Body of pancreas (tissue), 4 donors: ENCODE measurements at regions not wholly inside any gene's neighbourhood (a gene's known extent, or its start where the extent isn't known, plus 50 kb on each side); places are given as distances from the start of the nearest gene placed in this dataset.

Experiments
- ATAC-seq: fragments of 150-250 bp; one replicate; pipeline ENCODE4 v1.9.1; 2016
- DNase-seq, 4 donors: peaks; one replicate each; pipeline ENCODE4 v3.0.0-alpha.2; 2019
- H3K27ac ChIP-seq, 4 donors: fragments of 200-600 bp; sonication (generic); 1 replicate in 3 of 4; 2 replicates in 1 of 4; pipeline versions ENCODE4 v1.5.1 to v1.6.1; 2016 to 2019; ENCODE audit warnings: mild to moderate bottlenecking in 1 of 4, mixed read lengths in 1 of 4, moderate library complexity in 1 of 4
- H3K27me3 ChIP-seq, 2 donors: fragments of 200-600 bp; sonication (generic); one replicate each; pipeline ENCODE4 v1.6.0; 2016; ENCODE audit warnings: mild to moderate bottlenecking in 1 of 2
- H3K36me3 ChIP-seq, 2 donors: fragments of 200-600 bp; sonication (generic); replicated peaks in 1 of 2; 2 replicates each; pipeline ENCODE4 v1.5.1; 2016; ENCODE audit warnings: low read depth in 2 of 2; ENCODE audit not compliant: insufficient read depth in 1 of 2
- H3K4me1 ChIP-seq: fragments of 200-600 bp; sonication (generic); one replicate; pipeline ENCODE4 v1.6.0; 2016
- H3K4me3 ChIP-seq, 2 donors: fragments of 200-600 bp; sonication (generic); 1 replicate in 1 of 2; 2 replicates in 1 of 2; pipeline ENCODE4 v1.5.1; 2016 to 2019
- H3K9me3 ChIP-seq, 3 donors: fragments of 200-600 bp; sonication (generic); 1 replicate in 2 of 3; 2 replicates in 1 of 3; pipeline ENCODE4 v1.5.1; 2016
- POLR2A ChIP-seq, 3 donors: fragments of 450-650 bp; IDR thresholded peaks; one replicate each; pipeline ENCODE4 v1.6.1; 2016; ENCODE audit warnings: antibody characterized with exemption in 3 of 3, mild to moderate bottlenecking in 2 of 3
- WGBS, 2 donors: methylation state at CpG; one replicate each; pipeline ENCODE4 v1.1.5; 2017; 5-methylcytosine and 5-hydroxymethylcytosine counted together
- intact Hi-C: fragments of 100-400 bp; cut with DNase I; formaldehyde crosslinking; loops from one replicate; pipeline ENCODE4 v1.15.1; 2023
- TF ChIP-seq, protein P1 (sequence below), 7 experiments: fragments of 450-650 bp in 4 of 7; fragments of 200-600 bp in 3 of 7; sonication (generic) in 3 of 7; IDR thresholded peaks; one replicate each; pipeline ENCODE4 v1.5.1; 2016 to 2019; ENCODE audit warnings: antibody characterized with exemption in 7 of 7

DNA sequence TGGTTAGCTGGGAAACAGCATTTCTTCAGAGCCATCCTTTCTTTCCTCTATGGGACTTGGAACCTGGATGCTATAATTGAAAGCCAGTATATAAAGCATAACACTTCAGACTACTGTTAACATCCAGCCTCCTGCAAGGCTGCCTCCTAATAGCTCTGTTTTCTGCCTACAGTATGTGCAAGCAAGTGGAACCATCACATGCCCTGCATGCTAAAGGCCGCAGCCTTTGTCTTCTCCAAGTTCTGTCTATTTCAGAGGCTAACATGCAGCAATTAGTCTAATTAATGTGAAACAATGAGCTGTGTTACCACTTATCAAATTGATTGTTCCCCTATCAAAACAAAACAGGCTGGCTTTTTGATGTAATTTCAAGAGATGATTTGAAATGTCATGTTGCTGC, 82.7 kb upstream of the ESRRG start:
- TF ChIP-seq, protein P1, sequence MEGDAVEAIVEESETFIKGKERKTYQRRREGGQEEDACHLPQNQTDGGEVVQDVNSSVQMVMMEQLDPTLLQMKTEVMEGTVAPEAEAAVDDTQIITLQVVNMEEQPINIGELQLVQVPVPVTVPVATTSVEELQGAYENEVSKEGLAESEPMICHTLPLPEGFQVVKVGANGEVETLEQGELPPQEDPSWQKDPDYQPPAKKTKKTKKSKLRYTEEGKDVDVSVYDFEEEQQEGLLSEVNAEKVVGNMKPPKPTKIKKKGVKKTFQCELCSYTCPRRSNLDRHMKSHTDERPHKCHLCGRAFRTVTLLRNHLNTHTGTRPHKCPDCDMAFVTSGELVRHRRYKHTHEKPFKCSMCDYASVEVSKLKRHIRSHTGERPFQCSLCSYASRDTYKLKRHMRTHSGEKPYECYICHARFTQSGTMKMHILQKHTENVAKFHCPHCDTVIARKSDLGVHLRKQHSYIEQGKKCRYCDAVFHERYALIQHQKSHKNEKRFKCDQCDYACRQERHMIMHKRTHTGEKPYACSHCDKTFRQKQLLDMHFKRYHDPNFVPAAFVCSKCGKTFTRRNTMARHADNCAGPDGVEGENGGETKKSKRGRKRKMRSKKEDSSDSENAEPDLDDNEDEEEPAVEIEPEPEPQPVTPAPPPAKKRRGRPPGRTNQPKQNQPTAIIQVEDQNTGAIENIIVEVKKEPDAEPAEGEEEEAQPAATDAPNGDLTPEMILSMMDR (IDR thresholded peaks at IDR 0.05) = no peak
- no peak for TF ChIP-seq POLR2A (IDR thresholded peaks at IDR 0.05)
- intact Hi-C loops = no loop called here
- H3K27me3 ChIP-seq = no peaks in the 10 kb centered on the region
- no peak overlapping the region for H3K27ac ChIP-seq
- no peaks in the 10 kb centered on the region for H3K4me1 ChIP-seq
- no peaks in the 10 kb centered on the region for H3K36me3 ChIP-seq
- H3K4me3 ChIP-seq = no peak overlapping the region
- ATAC-seq = no peak
- H3K9me3 ChIP-seq = no peaks in the 10 kb centered on the region
- DNase-seq = no peak
- 83 to 85% methylated on average over 1 of the region's 1 CpG for WGBS, 2 donors

GRCh38 chr1:216805233-216805632, 82.0 kb upstream of the ESRRG start:
- ATAC-seq (no peak), DNase-seq (no peak)
- no peaks in the 10 kb centered on the region for H3K27me3 ChIP-seq
- intact Hi-C loops = no loop called here
- H3K27ac ChIP-seq = no peak overlapping the region
- H3K9me3 ChIP-seq = no peaks in the 10 kb centered on the region
- H3K4me1 ChIP-seq = no peaks in the 10 kb centered on the region
- TF ChIP-seq, protein P1 (IDR thresholded peaks at IDR 0.05) = no peak
- TF ChIP-seq POLR2A (IDR thresholded peaks at IDR 0.05) = no peak
- WGBS, 2 donors = 67 to 69% methylated on average over 5 of the region's 5 CpGs
- no peak overlapping the region for H3K4me3 ChIP-seq
- H3K36me3 ChIP-seq = no peaks in the 10 kb centered on the region

DNA sequence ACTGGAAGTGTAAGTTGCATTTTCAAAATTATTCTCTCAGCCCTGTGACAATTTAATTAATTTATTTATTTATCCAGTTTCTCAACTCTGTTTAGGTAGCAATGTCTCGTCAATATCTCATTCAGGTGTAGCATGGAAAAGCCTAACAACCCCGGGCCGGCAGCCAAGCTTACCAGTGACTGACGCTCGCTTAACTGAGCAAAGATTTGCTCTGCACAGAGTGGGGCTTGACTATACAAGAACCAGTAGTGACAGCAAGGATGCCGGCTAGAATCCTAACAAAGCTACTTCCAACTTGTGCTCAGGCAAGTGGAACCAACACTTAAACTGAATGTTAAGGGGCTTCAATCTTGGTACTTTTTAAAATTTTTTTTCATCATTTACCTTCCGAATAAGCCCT, 80.9 kb upstream of the ESRRG start:
- DNase-seq (peak in 1 of 4 donors; percentile 23), ATAC-seq (no peak)
- Histone ChIP-seq H3K9me3 (no peaks in the 10 kb centered on the region), H3K27ac (no peak overlapping the region), H3K4me1 (no peaks in the 10 kb centered on the region), H3K4me3 (no peak overlapping the region), H3K27me3 (no peaks in the 10 kb centered on the region), H3K36me3 (no peaks in the 10 kb centered on the region)
- intact Hi-C loops = no loop called here
- TF ChIP-seq, protein P1 (IDR thresholded peaks at IDR 0.05) = no peak
- TF ChIP-seq POLR2A (IDR thresholded peaks at IDR 0.05) = no peak
- WGBS, 2 donors = 22 to 38% methylated on average over 7 of the region's 7 CpGs

DNA sequence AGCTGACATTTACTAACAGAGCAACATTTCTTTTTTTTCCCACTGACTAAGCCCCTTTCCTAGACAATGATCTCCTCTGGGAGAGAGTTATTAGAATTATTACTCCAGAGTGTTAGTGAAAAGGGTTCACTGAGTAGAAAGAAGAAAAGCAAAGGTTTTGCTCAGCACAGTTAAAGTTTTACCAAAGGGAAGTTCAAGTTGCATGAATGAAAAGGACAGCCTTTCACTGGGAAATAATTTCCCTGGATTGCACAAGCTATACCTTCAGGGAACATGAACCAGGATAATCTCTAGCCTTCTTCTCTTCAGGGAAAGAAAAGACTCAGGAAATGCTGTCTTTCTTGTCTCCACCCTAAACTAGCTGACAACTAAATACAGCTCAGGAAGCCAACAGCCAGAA, 71.4 kb upstream of the ESRRG start:
- Histone ChIP-seq H3K27me3 (no peaks in the 10 kb centered on the region), H3K4me1 (no peaks in the 10 kb centered on the region), H3K9me3 (no peaks in the 10 kb centered on the region), H3K36me3 (no peaks in the 10 kb centered on the region), H3K27ac (no peak overlapping the region), H3K4me3 (no peak overlapping the region)
- intact Hi-C loops = no loop called here
- no peak for TF ChIP-seq POLR2A (IDR thresholded peaks at IDR 0.05)
- TF ChIP-seq, protein P1 (IDR thresholded peaks at IDR 0.05) = no peak
- no peak for DNase-seq
- no peak for ATAC-seq

GRCh38 chr1:216793973-216794372, 70.7 kb upstream of the ESRRG start:
- intact Hi-C loops = no loop called here
- 75 to 93% methylated on average over 4 of the region's 4 CpGs for WGBS, 2 donors
- H3K27ac ChIP-seq = no peak overlapping the region
- H3K4me1 ChIP-seq = no peaks in the 10 kb centered on the region
- H3K27me3 ChIP-seq = no peaks in the 10 kb centered on the region
- no peak for ATAC-seq
- no peaks in the 10 kb centered on the region for H3K36me3 ChIP-seq
- no peaks in the 10 kb centered on the region for H3K9me3 ChIP-seq
- no peak overlapping the region for H3K4me3 ChIP-seq
- TF ChIP-seq POLR2A (IDR thresholded peaks at IDR 0.05) = no peak
- TF ChIP-seq, protein P1 (IDR thresholded peaks at IDR 0.05) = no peak
- no peak for DNase-seq
